ENCODE measurements at regions not wholly inside any gene's neighbourhood (a gene's known extent, or its start where the extent isn't known, plus 50 kb on each side); places are given as distances from the start of the nearest gene placed in this dataset.

DNA sequence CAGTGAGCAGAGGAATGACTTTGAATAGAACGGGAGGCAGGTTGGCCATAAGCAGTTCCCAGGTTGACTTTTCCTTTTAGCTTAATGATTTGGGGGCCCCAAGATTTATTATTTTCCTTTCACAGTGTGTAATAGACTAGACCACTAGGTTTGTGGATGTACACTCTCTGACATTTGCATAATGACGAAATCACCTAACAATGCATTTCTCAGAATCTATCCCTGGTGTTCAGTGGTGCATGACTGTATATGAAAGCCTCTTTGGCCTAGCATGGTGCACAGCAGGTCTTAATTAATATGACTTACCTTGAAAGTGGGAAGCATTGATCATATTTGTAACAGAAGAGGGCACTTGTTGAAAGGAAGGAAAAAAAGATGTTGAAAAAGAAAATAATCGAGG is 761.9 kb downstream of the TYW1 start:
- no peak for DNase-seq
- Histone ChIP-seq H3K27me3 (ENCODE audit: insufficient read depth, low read depth, severe bottlenecking) (no peaks in the 10 kb centered on the region), H3K4me3 (ENCODE audit: low read depth, low read length) (no peak overlapping the region), H3K27ac (no peak overlapping the region), H3K9me3 (ENCODE audit: severe bottlenecking) (no peaks in the 10 kb centered on the region), H3K36me3 (no peaks in the 10 kb centered on the region)
- TF ChIP-seq, protein P1, sequence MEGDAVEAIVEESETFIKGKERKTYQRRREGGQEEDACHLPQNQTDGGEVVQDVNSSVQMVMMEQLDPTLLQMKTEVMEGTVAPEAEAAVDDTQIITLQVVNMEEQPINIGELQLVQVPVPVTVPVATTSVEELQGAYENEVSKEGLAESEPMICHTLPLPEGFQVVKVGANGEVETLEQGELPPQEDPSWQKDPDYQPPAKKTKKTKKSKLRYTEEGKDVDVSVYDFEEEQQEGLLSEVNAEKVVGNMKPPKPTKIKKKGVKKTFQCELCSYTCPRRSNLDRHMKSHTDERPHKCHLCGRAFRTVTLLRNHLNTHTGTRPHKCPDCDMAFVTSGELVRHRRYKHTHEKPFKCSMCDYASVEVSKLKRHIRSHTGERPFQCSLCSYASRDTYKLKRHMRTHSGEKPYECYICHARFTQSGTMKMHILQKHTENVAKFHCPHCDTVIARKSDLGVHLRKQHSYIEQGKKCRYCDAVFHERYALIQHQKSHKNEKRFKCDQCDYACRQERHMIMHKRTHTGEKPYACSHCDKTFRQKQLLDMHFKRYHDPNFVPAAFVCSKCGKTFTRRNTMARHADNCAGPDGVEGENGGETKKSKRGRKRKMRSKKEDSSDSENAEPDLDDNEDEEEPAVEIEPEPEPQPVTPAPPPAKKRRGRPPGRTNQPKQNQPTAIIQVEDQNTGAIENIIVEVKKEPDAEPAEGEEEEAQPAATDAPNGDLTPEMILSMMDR (IDR thresholded peaks at IDR 0.05; ENCODE audit: low read depth, low read length), result no peak

DNA sequence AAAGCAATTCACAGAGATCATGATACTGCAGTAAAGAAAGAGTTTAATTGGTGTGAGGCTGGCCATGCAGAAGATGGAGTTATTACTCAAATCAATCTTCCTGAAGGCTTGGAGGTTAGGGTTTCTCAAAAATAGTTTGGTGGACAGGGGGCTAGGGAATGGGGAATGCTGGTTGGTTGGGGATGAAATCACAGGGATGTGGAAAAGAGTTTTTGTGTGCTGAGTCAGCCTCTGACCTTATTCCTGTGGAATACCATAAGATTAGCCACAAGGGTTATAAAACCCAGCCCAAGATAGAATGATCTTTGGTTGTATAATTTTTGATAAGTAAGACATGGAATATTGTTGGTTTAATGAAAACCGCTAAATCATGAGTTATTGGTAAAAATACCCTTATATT is 764.3 kb downstream of the TYW1 start:
- Histone ChIP-seq H3K27me3 (ENCODE audit: insufficient read depth, low read depth, severe bottlenecking) (no peaks in the 10 kb centered on the region), H3K9me3 (ENCODE audit: severe bottlenecking) (no peaks in the 10 kb centered on the region), H3K36me3 (no peaks in the 10 kb centered on the region), H3K4me3 (ENCODE audit: low read depth, low read length) (no peak overlapping the region), H3K27ac (no peak overlapping the region)
- TF ChIP-seq, protein P1 (IDR thresholded peaks at IDR 0.05; ENCODE audit: low read depth, low read length), result no peak
- DNase-seq, result no peak

DNA sequence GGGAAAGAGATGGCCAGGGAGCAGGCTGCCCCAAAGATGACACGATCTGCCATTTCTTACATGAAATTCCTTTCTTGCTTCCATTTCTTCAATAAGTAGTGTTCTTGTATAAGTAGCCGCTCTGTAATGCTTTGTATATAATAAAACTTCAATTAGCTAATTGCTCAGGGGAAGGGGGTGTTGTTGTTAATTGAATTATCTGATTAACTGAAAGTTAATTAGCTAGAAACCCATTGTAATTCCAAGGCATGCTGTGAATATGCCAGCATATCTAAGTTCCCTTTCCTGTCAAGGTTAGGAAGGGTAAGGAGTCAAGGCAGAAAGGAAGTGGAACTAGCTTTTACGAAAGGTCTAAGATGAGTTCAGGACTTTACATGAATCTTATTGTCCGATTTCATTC is 765.9 kb downstream of the TYW1 start:
- DNase-seq, result no peak
- Histone ChIP-seq H3K27me3 (ENCODE audit: insufficient read depth, low read depth, severe bottlenecking) (no peaks in the 10 kb centered on the region), H3K27ac (no peak overlapping the region), H3K9me3 (ENCODE audit: severe bottlenecking) (no peaks in the 10 kb centered on the region), H3K36me3 (no peaks in the 10 kb centered on the region), H3K4me3 (ENCODE audit: low read depth, low read length) (no peak overlapping the region)
- TF ChIP-seq, protein P1 (IDR thresholded peaks at IDR 0.05; ENCODE audit: low read depth, low read length), result no peak

DNA sequence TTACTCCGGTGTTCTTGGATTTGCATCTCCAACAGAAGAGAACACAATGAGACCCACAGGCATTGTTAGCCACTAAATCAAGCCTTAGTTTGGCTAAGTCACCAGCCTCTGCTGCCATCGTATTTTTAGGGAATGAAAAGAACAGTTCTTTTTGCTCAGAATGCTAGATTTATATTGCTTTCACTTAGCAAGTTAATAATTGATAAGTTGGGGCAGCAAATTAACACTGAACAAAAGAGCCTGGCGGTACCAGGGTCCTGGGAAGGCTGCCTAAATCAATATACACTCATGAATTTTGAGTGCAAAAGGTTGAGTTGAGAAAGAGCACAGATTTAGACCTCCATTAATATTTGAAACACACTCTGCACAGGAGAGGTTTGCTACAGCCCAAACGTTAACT is 767.7 kb downstream of the TYW1 start:
- Histone ChIP-seq H3K36me3 (no peaks in the 10 kb centered on the region), H3K27ac (no peak overlapping the region), H3K4me3 (ENCODE audit: low read depth, low read length) (no peak overlapping the region), H3K27me3 (ENCODE audit: insufficient read depth, low read depth, severe bottlenecking) (no peaks in the 10 kb centered on the region), H3K9me3 (ENCODE audit: severe bottlenecking) (no peaks in the 10 kb centered on the region)
- DNase-seq, result no peak
- TF ChIP-seq, protein P1 (IDR thresholded peaks at IDR 0.05; ENCODE audit: low read depth, low read length), result no peak

DNA sequence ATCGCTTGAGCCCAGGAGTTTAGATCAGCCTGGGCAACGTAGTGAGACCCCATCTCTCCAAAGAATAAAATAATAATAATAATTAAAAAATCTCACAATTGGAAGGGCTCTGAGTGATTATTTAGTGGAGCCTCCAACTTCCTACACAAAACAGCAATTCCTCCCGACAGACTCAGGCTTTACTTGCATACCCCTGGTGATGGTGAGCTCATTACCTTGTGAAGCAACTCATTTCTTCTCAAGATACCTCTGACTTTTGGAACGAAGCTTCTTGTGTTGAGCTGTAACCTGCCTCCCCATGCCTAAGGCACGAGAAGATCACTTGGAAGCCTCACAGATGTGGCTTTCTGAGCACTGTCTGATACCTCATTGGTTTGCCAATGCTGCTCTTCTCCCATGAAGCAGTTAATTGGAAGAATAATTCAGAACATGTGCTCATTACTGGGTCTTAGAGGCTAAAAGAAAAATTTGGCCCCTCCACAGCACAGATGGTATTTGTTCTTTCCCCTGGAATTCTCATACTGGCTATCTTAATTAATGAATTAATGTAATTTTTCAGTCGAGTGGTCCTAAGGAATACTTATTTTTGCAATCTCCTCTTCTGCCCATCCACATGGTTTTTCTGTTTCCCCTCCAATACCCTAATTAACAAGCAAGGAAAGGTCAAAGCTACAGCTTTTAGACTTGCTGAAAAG is 769.0 kb downstream of the TYW1 start:
- TF ChIP-seq, protein P1 (IDR thresholded peaks at IDR 0.05; ENCODE audit: low read depth, low read length), result no peak
- H3K36me3 ChIP-seq, result no peaks in the 10 kb centered on the region
- H3K27ac ChIP-seq, result no peak overlapping the region
- no peak for DNase-seq
- H3K27me3 ChIP-seq (ENCODE audit: insufficient read depth, low read depth, severe bottlenecking), result no peaks in the 10 kb centered on the region
- H3K9me3 ChIP-seq (ENCODE audit: severe bottlenecking), result no peaks in the 10 kb centered on the region
- H3K4me3 ChIP-seq (ENCODE audit: low read depth, low read length), result no peak overlapping the region

DNA sequence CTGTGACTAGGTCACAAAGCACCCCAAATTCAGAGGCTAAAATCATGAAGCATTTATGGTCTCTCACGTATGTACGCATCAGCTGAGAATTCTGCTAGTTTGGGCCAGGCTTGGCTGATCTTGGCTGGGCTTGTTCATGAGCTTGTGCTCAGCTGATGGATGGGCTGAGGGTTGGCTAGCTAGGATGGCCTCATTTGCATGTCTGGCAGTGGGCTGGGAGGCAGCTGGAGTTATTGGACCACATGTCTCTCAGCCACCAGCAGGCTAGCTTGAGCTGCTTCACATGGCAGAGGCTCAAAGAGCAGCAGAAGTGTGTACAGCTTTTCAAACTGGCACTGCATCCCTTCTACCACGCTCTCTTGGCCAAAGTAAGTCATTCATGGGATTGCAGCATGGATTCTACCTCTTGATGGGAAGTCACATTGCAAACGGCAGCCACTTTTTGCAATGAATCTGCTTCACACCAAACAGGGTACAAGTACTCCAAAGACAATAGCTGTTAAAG is 770.3 kb downstream of the TYW1 start:
- DNase-seq, result no peak
- H3K27ac ChIP-seq, result no peak overlapping the region
- H3K36me3 ChIP-seq, result no peaks in the 10 kb centered on the region
- H3K9me3 ChIP-seq (ENCODE audit: severe bottlenecking), result no peaks in the 10 kb centered on the region
- no peaks in the 10 kb centered on the region for H3K27me3 ChIP-seq (ENCODE audit: insufficient read depth, low read depth, severe bottlenecking)
- no peak overlapping the region for H3K4me3 ChIP-seq (ENCODE audit: low read depth, low read length)
- TF ChIP-seq, protein P1 (IDR thresholded peaks at IDR 0.05; ENCODE audit: low read depth, low read length), result no peak
